ENCODE measurements at regions not wholly inside any gene's neighbourhood (a gene's known extent, or its start where the extent isn't known, plus 50 kb on each side); places are given as distances from the start of the nearest gene placed in this dataset.

DNA sequence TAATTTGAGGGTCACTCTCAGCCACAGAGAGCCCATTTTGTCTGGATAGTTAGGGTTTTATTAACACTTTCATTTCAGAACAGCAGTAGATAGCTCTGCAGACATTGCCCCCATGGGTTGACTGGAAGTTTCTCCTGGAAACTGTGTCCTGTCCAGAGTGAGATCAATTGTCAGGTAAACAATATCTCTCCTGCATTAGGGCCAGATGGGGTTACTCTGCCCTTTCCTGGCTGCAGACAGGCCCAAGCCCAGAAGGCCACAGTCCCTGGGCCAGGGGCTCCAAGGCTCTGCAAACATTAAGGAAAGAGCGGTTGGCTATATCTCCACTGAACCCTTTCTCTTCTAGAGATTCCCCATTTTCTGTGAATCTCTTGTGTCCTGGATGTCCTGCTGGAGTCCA is 436.8 kb upstream of the PRKX start:
- TF ChIP-seq EZH2 (IDR thresholded peaks at IDR 0.05; ENCODE audit: insufficient read depth, low read length): no peak
- TF ChIP-seq, protein P1, sequence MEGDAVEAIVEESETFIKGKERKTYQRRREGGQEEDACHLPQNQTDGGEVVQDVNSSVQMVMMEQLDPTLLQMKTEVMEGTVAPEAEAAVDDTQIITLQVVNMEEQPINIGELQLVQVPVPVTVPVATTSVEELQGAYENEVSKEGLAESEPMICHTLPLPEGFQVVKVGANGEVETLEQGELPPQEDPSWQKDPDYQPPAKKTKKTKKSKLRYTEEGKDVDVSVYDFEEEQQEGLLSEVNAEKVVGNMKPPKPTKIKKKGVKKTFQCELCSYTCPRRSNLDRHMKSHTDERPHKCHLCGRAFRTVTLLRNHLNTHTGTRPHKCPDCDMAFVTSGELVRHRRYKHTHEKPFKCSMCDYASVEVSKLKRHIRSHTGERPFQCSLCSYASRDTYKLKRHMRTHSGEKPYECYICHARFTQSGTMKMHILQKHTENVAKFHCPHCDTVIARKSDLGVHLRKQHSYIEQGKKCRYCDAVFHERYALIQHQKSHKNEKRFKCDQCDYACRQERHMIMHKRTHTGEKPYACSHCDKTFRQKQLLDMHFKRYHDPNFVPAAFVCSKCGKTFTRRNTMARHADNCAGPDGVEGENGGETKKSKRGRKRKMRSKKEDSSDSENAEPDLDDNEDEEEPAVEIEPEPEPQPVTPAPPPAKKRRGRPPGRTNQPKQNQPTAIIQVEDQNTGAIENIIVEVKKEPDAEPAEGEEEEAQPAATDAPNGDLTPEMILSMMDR (IDR thresholded peaks at IDR 0.05; ENCODE audit: insufficient read depth, low read depth, low read length): no peak

Data from astrocyte (in vitro differentiated cells and primary cell).